NCI-H82 (cell line): ENCODE measurements at regions not wholly inside any gene's neighbourhood (a gene's known extent, or its start where the extent isn't known, plus 50 kb on each side); places are given as distances from the start of the nearest gene placed in this dataset.
A peak's percentile ranks its signal among the peaks of the same experiment; 100 is the strongest.
"Not testable (repeated sequence)": the region's sequence is repeated elsewhere in the genome, so short reads cannot be mapped to it uniquely, and the experiment has no call there.

Source experiments
- DNase-seq: peaks from one replicate; lab custom pipeline; 2025; lab: John Stamatoyannopoulos, UW

GRCh38 chr4:106524772-106525171 is 156.2 kb upstream of the GIMD1 start:
- not testable (repeated sequence) for DNase-seq

GRCh38 chr4:106522839-106523238 is 154.3 kb upstream of the GIMD1 start:
- no peak for DNase-seq

GRCh38 chr4:106512706-106513105 is 144.1 kb upstream of the GIMD1 start:
- DNase-seq = no peak

- no peak for DNase-seq
These were observed 138.9 kb upstream of the GIMD1 start for GRCh38 chr4:106507440-106507839.

- no peak for DNase-seq
These were observed 134.8 kb upstream of the GIMD1 start for GRCh38 chr4:106503116-106504050.

GRCh38 chr4:106502106-106502699 is 133.6 kb upstream of the GIMD1 start:
- DNase-seq = peak; percentile 80

GRCh38 chr4:106497271-106497670 is 128.7 kb upstream of the GIMD1 start:
- no peak for DNase-seq

- no peak for DNase-seq
These were observed 127.5 kb upstream of the GIMD1 start for GRCh38 chr4:106496061-106496460.

GRCh38 chr4:106495476-106495875 is 126.9 kb upstream of the GIMD1 start:
- DNase-seq = no peak

- DNase-seq = no peak
These were observed 125.5 kb upstream of the GIMD1 start for GRCh38 chr4:106494066-106494465.

- DNase-seq = no peak
These were observed 124.5 kb upstream of the GIMD1 start for GRCh38 chr4:106493086-106493485.

- no peak for DNase-seq
These were observed 118.0 kb upstream of the GIMD1 start for GRCh38 chr4:106486533-106486932.

GRCh38 chr4:106481801-106482200 is 113.2 kb upstream of the GIMD1 start:
- no peak for DNase-seq

GRCh38 chr4:106478152-106478551 is 109.6 kb upstream of the GIMD1 start:
- DNase-seq = no peak

- DNase-seq = no peak
These were observed 108.2 kb upstream of the GIMD1 start for GRCh38 chr4:106476741-106477140.

- no peak for DNase-seq
These were observed 104.9 kb upstream of the GIMD1 start for GRCh38 chr4:106473515-106473914.

- no peak for DNase-seq
These were observed 102.6 kb upstream of the GIMD1 start for GRCh38 chr4:106471151-106471550.

- DNase-seq = no peak
These were observed 95.0 kb upstream of the GIMD1 start for GRCh38 chr4:106463622-106464021.

- DNase-seq = peak; percentile 70
These were observed 86.0 kb upstream of the GIMD1 start for GRCh38 chr4:106454581-106454980.

GRCh38 chr4:106454021-106454420 is 85.4 kb upstream of the GIMD1 start:
- DNase-seq = no peak

GRCh38 chr4:106451091-106451490 is 82.5 kb upstream of the GIMD1 start:
- DNase-seq = no peak

- no peak for DNase-seq
These were observed 81.7 kb upstream of the GIMD1 start for GRCh38 chr4:106450249-106450648.

- no peak for DNase-seq
These were observed 76.0 kb upstream of the GIMD1 start for GRCh38 chr4:106444557-106444956.
